ENCODE measurements at regions not wholly inside any gene's neighbourhood (a gene's known extent, or its start where the extent isn't known, plus 50 kb on each side); places are given as distances from the start of the nearest gene placed in this dataset.

GRCh38 chr12:19970116-19970515 lies 398.2 kb upstream of the PDE3A start:
- no peaks in the 10 kb centered on the region for H3K36me3 ChIP-seq (ENCODE audit: control insufficient read depth, insufficient read depth, low read length)
- POLR2A ChIA-PET = no interaction called here
- in situ Hi-C loops (cut with HindIII; ENCODE audit: low pct_unique_long_range_greater_than_20kb, low sequenced_read_pairs) (no loop called here), intact Hi-C loops (cut with micrococcal nuclease; ENCODE audit: unreplicated experiment) (no loop called here)
- no peak overlapping the region for H3K4me3 ChIP-seq (ENCODE audit: low read depth in 2 of 2, low read length in 2 of 2)
- no peaks in the 10 kb centered on the region for H3K4me1 ChIP-seq (ENCODE audit: control insufficient read depth, insufficient read depth, low read length)
- DNase-seq (ENCODE audit: low read depth, low spot score) = no peak
- BruUV-seq (replicated peaks) = no TSS peak
- no peaks in the 10 kb centered on the region for H3K9me3 ChIP-seq (ENCODE audit: control insufficient read depth, insufficient read depth, low read depth, low read length)
- H3K27ac ChIP-seq (ENCODE audit: low read length) = no peak overlapping the region
- TF ChIP-seq SIN3A (IDR thresholded peaks at IDR 0.05; ENCODE audit: borderline replicate concordance, insufficient read depth, low read depth, low read length) = no peak
- no peak for TF ChIP-seq TCF7L2 (IDR thresholded peaks at IDR 0.05; ENCODE audit: low read depth, low read length)
- TF ChIP-seq, protein P1, sequence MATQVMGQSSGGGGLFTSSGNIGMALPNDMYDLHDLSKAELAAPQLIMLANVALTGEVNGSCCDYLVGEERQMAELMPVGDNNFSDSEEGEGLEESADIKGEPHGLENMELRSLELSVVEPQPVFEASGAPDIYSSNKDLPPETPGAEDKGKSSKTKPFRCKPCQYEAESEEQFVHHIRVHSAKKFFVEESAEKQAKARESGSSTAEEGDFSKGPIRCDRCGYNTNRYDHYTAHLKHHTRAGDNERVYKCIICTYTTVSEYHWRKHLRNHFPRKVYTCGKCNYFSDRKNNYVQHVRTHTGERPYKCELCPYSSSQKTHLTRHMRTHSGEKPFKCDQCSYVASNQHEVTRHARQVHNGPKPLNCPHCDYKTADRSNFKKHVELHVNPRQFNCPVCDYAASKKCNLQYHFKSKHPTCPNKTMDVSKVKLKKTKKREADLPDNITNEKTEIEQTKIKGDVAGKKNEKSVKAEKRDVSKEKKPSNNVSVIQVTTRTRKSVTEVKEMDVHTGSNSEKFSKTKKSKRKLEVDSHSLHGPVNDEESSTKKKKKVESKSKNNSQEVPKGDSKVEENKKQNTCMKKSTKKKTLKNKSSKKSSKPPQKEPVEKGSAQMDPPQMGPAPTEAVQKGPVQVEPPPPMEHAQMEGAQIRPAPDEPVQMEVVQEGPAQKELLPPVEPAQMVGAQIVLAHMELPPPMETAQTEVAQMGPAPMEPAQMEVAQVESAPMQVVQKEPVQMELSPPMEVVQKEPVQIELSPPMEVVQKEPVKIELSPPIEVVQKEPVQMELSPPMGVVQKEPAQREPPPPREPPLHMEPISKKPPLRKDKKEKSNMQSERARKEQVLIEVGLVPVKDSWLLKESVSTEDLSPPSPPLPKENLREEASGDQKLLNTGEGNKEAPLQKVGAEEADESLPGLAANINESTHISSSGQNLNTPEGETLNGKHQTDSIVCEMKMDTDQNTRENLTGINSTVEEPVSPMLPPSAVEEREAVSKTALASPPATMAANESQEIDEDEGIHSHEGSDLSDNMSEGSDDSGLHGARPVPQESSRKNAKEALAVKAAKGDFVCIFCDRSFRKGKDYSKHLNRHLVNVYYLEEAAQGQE (IDR thresholded peaks at IDR 0.05; ENCODE audit: insufficient read depth in 1 of 2, low read depth in 2 of 2, low read length in 1 of 2) = no peak
- no peak for TF ChIP-seq POLR2AphosphoS5 (IDR thresholded peaks at IDR 0.05; ENCODE audit: low read depth, low read length)
- TF ChIP-seq, protein P2, sequence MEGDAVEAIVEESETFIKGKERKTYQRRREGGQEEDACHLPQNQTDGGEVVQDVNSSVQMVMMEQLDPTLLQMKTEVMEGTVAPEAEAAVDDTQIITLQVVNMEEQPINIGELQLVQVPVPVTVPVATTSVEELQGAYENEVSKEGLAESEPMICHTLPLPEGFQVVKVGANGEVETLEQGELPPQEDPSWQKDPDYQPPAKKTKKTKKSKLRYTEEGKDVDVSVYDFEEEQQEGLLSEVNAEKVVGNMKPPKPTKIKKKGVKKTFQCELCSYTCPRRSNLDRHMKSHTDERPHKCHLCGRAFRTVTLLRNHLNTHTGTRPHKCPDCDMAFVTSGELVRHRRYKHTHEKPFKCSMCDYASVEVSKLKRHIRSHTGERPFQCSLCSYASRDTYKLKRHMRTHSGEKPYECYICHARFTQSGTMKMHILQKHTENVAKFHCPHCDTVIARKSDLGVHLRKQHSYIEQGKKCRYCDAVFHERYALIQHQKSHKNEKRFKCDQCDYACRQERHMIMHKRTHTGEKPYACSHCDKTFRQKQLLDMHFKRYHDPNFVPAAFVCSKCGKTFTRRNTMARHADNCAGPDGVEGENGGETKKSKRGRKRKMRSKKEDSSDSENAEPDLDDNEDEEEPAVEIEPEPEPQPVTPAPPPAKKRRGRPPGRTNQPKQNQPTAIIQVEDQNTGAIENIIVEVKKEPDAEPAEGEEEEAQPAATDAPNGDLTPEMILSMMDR (IDR thresholded peaks at IDR 0.05) = no peak
- CTCF ChIA-PET = no interaction called here
- H3K27me3 ChIP-seq (ENCODE audit: control insufficient read depth, insufficient read depth, low read length) = no peaks in the 10 kb centered on the region
- no peak for ATAC-seq

DNA sequence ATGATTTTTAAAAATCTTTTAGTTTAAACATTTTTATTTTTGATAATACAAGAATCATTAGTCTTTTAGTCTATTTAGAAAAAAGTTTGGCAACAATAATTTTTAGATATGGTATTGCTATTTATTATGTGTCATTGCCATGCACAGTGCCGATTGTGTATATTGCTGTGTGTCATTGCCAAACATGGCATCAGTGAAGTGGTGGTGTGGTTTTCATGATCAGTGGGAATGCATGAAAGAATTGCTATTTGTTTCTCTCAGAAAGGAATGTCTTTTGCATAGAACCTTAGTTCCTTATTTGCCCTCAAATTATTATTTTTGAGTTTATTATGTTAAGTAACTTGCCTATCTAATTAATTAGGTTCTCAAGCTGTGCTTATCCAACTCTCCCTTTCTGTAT lies 397.5 kb upstream of the PDE3A start:
- ATAC-seq (no peak), DNase-seq (ENCODE audit: low read depth, low spot score) (no peak)
- Histone ChIP-seq H3K27me3 (ENCODE audit: control insufficient read depth, insufficient read depth, low read length) (no peaks in the 10 kb centered on the region), H3K27ac (ENCODE audit: low read length) (no peak overlapping the region), H3K9me3 (ENCODE audit: control insufficient read depth, insufficient read depth, low read depth, low read length) (no peaks in the 10 kb centered on the region), H3K36me3 (ENCODE audit: control insufficient read depth, insufficient read depth, low read length) (no peaks in the 10 kb centered on the region), H3K4me3 (ENCODE audit: low read depth in 2 of 2, low read length in 2 of 2) (no peak overlapping the region), H3K4me1 (ENCODE audit: control insufficient read depth, insufficient read depth, low read length) (no peaks in the 10 kb centered on the region)
- in situ Hi-C loops (cut with HindIII; ENCODE audit: low pct_unique_long_range_greater_than_20kb, low sequenced_read_pairs) (no loop called here), intact Hi-C loops (cut with micrococcal nuclease; ENCODE audit: unreplicated experiment) (no loop called here)
- POLR2A ChIA-PET = no interaction called here
- TF ChIP-seq, protein P1 (IDR thresholded peaks at IDR 0.05; ENCODE audit: insufficient read depth in 1 of 2, low read depth in 2 of 2, low read length in 1 of 2) = no peak
- TF ChIP-seq SIN3A (IDR thresholded peaks at IDR 0.05; ENCODE audit: borderline replicate concordance, insufficient read depth, low read depth, low read length) (no peak), POLR2AphosphoS5 (IDR thresholded peaks at IDR 0.05; ENCODE audit: low read depth, low read length) (no peak), TCF7L2 (IDR thresholded peaks at IDR 0.05; ENCODE audit: low read depth, low read length) (no peak)
- TF ChIP-seq, protein P2 (IDR thresholded peaks at IDR 0.05) = no peak
- CTCF ChIA-PET = no interaction called here
- BruUV-seq (replicated peaks) = no TSS peak
